ENCODE measurements at regions not wholly inside any gene's neighbourhood (a gene's known extent, or its start where the extent isn't known, plus 50 kb on each side); places are given as distances from the start of the nearest gene placed in this dataset.

DNA sequence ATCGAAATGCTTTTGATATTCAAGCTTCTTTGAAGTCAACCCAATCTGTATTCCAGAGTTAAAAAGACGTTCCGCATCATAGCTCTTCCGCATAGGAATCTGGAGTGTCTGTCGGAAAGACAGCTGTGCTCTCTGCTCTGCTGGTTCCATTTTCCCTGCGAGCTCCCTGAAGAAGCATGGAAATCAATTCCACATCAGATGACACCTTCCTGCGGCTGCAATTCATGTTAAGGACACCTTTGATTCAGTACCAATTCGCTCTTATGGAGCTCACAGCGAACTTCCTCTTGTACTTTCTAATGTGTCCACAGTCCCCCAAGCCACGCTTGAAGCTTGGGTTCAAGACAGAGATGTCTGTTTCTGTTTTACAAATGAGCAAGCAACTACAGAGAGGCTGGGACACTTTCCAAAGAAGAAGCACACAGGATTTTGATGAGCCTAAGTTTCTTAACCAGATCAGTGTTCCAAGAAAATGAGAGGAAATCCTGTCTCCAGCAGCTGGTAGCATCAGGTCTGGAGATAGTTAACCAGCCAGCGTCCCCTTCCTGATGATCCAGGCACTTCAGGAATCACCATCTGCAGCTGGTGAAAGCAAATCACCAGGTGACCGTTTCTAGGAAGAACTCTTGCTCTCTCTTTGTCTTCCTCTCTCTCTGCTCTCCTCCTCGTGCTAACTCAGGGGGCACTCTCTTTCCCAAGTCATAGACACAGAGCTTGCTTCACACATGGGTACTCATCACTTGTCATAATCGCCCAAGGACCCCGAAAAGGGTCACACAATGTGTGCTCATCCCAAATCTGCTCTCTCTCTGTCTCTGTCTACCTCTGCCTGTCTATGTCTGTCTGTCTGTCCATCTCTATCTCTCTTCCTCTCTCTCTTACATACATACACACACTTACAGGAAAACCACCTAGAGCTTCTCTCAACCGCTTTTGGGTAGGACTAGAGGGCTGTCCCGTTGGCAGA, 281.8 kb downstream of the FAM43A start:
- Histone ChIP-seq H3F3A (ENCODE audit: control insufficient read depth, insufficient read depth) (no peaks in the 10 kb centered on the region), H3K27ac (ENCODE audit: low read depth, low read length) (no peak overlapping the region), H3K79me2 (ENCODE audit: control insufficient read depth, low read length) (no peaks in the 10 kb centered on the region), H3K9me3 (ENCODE audit: control insufficient read depth, insufficient read depth, low read length) (peaks cover 5% of the 10 kb centered on the region; the same call in 1 of the 2 replicates), H3K9me2 (replicated peaks; ENCODE audit: control insufficient read depth, low read length) (no peaks in the 10 kb centered on the region), H3K4me3 (ENCODE audit: low read length) (no peak overlapping the region), H3K27me3 (ENCODE audit: control insufficient read depth, low read length) (peaks cover 30% of the 10 kb centered on the region), H3K4me2 (ENCODE audit: low read length) (no peak overlapping the region), H4K20me1 (ENCODE audit: control insufficient read depth, insufficient read depth, low read depth, low read length) (no peaks in the 10 kb centered on the region), H3K36me3 (ENCODE audit: control insufficient read depth, low read length) (no peaks in the 10 kb centered on the region), H3K4me1 (ENCODE audit: control insufficient read depth, low read length) (no peaks in the 10 kb centered on the region)
- TF ChIP-seq EZH2phosphoT487 (IDR thresholded peaks at IDR 0.05; ENCODE audit: borderline replicate concordance, low read length), result no peak
- TF ChIP-seq, protein P1, sequence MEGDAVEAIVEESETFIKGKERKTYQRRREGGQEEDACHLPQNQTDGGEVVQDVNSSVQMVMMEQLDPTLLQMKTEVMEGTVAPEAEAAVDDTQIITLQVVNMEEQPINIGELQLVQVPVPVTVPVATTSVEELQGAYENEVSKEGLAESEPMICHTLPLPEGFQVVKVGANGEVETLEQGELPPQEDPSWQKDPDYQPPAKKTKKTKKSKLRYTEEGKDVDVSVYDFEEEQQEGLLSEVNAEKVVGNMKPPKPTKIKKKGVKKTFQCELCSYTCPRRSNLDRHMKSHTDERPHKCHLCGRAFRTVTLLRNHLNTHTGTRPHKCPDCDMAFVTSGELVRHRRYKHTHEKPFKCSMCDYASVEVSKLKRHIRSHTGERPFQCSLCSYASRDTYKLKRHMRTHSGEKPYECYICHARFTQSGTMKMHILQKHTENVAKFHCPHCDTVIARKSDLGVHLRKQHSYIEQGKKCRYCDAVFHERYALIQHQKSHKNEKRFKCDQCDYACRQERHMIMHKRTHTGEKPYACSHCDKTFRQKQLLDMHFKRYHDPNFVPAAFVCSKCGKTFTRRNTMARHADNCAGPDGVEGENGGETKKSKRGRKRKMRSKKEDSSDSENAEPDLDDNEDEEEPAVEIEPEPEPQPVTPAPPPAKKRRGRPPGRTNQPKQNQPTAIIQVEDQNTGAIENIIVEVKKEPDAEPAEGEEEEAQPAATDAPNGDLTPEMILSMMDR (IDR thresholded peaks at IDR 0.05; ENCODE audit: low read depth, low read length, poor library complexity, severe bottlenecking), result no peak

DNA sequence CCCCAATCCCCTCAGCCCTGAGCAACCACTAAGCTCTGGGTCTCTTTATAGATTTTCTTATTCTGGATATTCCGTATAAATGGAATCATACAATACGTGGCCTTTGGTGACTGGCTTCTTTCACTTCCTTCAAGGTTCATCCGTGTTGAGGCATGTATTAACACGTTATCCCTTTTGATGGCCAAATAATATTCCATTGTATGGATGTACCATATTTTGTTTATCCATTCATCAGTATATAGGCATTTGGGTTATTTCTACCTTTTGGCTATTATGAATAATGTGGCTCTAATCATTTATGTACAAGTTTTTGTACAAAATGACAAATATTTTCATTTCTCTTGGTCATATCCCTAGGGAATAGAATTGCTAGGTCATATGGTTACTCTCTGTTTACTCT, 284.4 kb downstream of the FAM43A start:
- H3K4me3 ChIP-seq (ENCODE audit: low read length), result no peak overlapping the region
- peaks cover 5% of the 10 kb centered on the region; the same call in 1 of the 2 replicates for H3K9me3 ChIP-seq (ENCODE audit: control insufficient read depth, insufficient read depth, low read length)
- no peaks in the 10 kb centered on the region for H3K36me3 ChIP-seq (ENCODE audit: control insufficient read depth, low read length)
- no peaks in the 10 kb centered on the region for H4K20me1 ChIP-seq (ENCODE audit: control insufficient read depth, insufficient read depth, low read depth, low read length)
- H3K4me1 ChIP-seq (ENCODE audit: control insufficient read depth, low read length), result peaks cover under 1% of the 10 kb centered on the region; the same call in 1 of the 2 replicates
- no peaks in the 10 kb centered on the region for H3K79me2 ChIP-seq (ENCODE audit: control insufficient read depth, low read length)
- H3F3A ChIP-seq (ENCODE audit: control insufficient read depth, insufficient read depth), result no peaks in the 10 kb centered on the region
- H3K9me2 ChIP-seq (replicated peaks; ENCODE audit: control insufficient read depth, low read length), result no peaks in the 10 kb centered on the region
- peaks cover 35% of the 10 kb centered on the region for H3K27me3 ChIP-seq (ENCODE audit: control insufficient read depth, low read length)
- H3K27ac ChIP-seq (ENCODE audit: low read depth, low read length), result no peak overlapping the region
- no peak overlapping the region for H3K4me2 ChIP-seq (ENCODE audit: low read length)
- TF ChIP-seq, protein P1 (IDR thresholded peaks at IDR 0.05; ENCODE audit: low read depth, low read length, poor library complexity, severe bottlenecking), result no peak
- TF ChIP-seq EZH2phosphoT487 (IDR thresholded peaks at IDR 0.05; ENCODE audit: borderline replicate concordance, low read length), result no peak

DNA sequence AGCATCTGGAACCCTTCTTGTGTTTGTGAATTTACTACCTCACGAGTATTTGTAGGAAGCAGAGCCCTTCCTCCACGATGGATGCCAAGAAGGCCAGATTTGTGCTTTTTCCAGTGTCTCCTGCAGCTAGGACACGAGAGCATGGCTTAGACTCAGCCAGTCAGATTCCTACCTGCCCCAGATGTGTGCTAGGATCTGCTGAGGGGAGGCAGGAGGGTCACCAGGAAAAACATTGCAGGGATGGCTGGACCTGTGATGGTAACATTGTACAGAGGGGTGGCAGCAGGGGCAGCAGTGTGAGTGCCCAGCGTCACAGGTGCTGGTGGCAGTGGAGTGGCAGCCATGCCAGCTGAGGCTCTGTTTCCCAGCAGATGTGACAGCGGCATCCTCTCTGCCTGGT, 285.3 kb downstream of the FAM43A start:
- no peak for TF ChIP-seq EZH2phosphoT487 (IDR thresholded peaks at IDR 0.05; ENCODE audit: borderline replicate concordance, low read length)
- TF ChIP-seq, protein P1 (IDR thresholded peaks at IDR 0.05; ENCODE audit: low read depth, low read length, poor library complexity, severe bottlenecking), result no peak
- Histone ChIP-seq H4K20me1 (ENCODE audit: control insufficient read depth, insufficient read depth, low read depth, low read length) (no peaks in the 10 kb centered on the region), H3K4me3 (ENCODE audit: low read length) (no peak overlapping the region), H3K79me2 (ENCODE audit: control insufficient read depth, low read length) (no peaks in the 10 kb centered on the region), H3F3A (ENCODE audit: control insufficient read depth, insufficient read depth) (no peaks in the 10 kb centered on the region), H3K9me2 (replicated peaks; ENCODE audit: control insufficient read depth, low read length) (no peaks in the 10 kb centered on the region), H3K9me3 (ENCODE audit: control insufficient read depth, insufficient read depth, low read length) (peaks cover 5% of the 10 kb centered on the region; the same call in 1 of the 2 replicates), H3K4me1 (ENCODE audit: control insufficient read depth, low read length) (peaks cover 10% of the 10 kb centered on the region), H3K27me3 (ENCODE audit: control insufficient read depth, low read length) (peaks cover 33% of the 10 kb centered on the region), H3K27ac (ENCODE audit: low read depth, low read length) (no peak overlapping the region), H3K36me3 (ENCODE audit: control insufficient read depth, low read length) (no peaks in the 10 kb centered on the region), H3K4me2 (ENCODE audit: low read length) (no peak overlapping the region)

All from DOHH2 (cell line).